ENCODE measurements at regions not wholly inside any gene's neighbourhood (a gene's known extent, or its start where the extent isn't known, plus 50 kb on each side); places are given as distances from the start of the nearest gene placed in this dataset.
"Not testable (repeated sequence)": the region's sequence is repeated elsewhere in the genome, so short reads cannot be mapped to it uniquely, and the experiment has no call there.

GRCh38 chr12:127149226-127149964, 1117.6 kb upstream of the TMEM132C start:
- DNase-seq (ENCODE audit: low read depth, low spot score): no peak
- in situ Hi-C loops (cut with HindIII; ENCODE audit: low pct_unique_long_range_greater_than_20kb, low sequenced_read_pairs): no loop called here

GRCh38 chr12:127150028-127150427, 1116.9 kb upstream of the TMEM132C start:
- in situ Hi-C loops (cut with HindIII; ENCODE audit: low pct_unique_long_range_greater_than_20kb, low sequenced_read_pairs): no loop called here
- peak; percentile 17 for DNase-seq (ENCODE audit: low read depth, low spot score)

- no peak for DNase-seq (ENCODE audit: low read depth, low spot score)
- in situ Hi-C loops (cut with HindIII; ENCODE audit: low pct_unique_long_range_greater_than_20kb, low sequenced_read_pairs): no loop called here
Measured at GRCh38 chr12:127150479-127150878, 1116.5 kb upstream of the TMEM132C start.

GRCh38 chr12:127150956-127151355, 1116.0 kb upstream of the TMEM132C start:
- DNase-seq (ENCODE audit: low read depth, low spot score): no peak
- in situ Hi-C loops (cut with HindIII; ENCODE audit: low pct_unique_long_range_greater_than_20kb, low sequenced_read_pairs): no loop called here

GRCh38 chr12:127153996-127154395, 1113.0 kb upstream of the TMEM132C start:
- in situ Hi-C loops (cut with HindIII; ENCODE audit: low pct_unique_long_range_greater_than_20kb, low sequenced_read_pairs): no loop called here

GRCh38 chr12:127154830-127155229, 1112.1 kb upstream of the TMEM132C start:
- DNase-seq (ENCODE audit: low read depth, low spot score); in situ Hi-C loops (cut with HindIII; ENCODE audit: low pct_unique_long_range_greater_than_20kb, low sequenced_read_pairs): not testable (repeated sequence)

More at GRCh38 chr12:127153996-127154395, 1113.0 kb upstream of the TMEM132C start:
- no peak for DNase-seq (ENCODE audit: low read depth, low spot score)

GRCh38 chr12:127155935-127156619, 1110.9 kb upstream of the TMEM132C start:
- in situ Hi-C loops (cut with HindIII; ENCODE audit: low pct_unique_long_range_greater_than_20kb, low sequenced_read_pairs): not testable (repeated sequence)

GRCh38 chr12:127157501-127158366, 1109.2 kb upstream of the TMEM132C start:
- in situ Hi-C loops (cut with HindIII; ENCODE audit: low pct_unique_long_range_greater_than_20kb, low sequenced_read_pairs): not testable (repeated sequence)
- peak; percentile 48 for DNase-seq (ENCODE audit: low read depth, low spot score)

More at GRCh38 chr12:127155935-127156619, 1110.9 kb upstream of the TMEM132C start:
- not testable (repeated sequence) for DNase-seq (ENCODE audit: low read depth, low spot score)

- no peak for DNase-seq (ENCODE audit: low read depth, low spot score)
- in situ Hi-C loops (cut with HindIII; ENCODE audit: low pct_unique_long_range_greater_than_20kb, low sequenced_read_pairs): no loop called here
Measured at GRCh38 chr12:127158385-127159061, 1108.4 kb upstream of the TMEM132C start.

- in situ Hi-C loops (cut with HindIII; ENCODE audit: low pct_unique_long_range_greater_than_20kb, low sequenced_read_pairs): no loop called here
Measured at GRCh38 chr12:127161466-127161865, 1105.5 kb upstream of the TMEM132C start.

GRCh38 chr12:127162307-127162706, 1104.7 kb upstream of the TMEM132C start:
- peak; percentile 36 for DNase-seq (ENCODE audit: low read depth, low spot score)
- in situ Hi-C loops (cut with HindIII; ENCODE audit: low pct_unique_long_range_greater_than_20kb, low sequenced_read_pairs): no loop called here

More at GRCh38 chr12:127161466-127161865, 1105.5 kb upstream of the TMEM132C start:
- DNase-seq (ENCODE audit: low read depth, low spot score): no peak

GRCh38 chr12:127162902-127163301, 1104.1 kb upstream of the TMEM132C start:
- in situ Hi-C loops (cut with HindIII; ENCODE audit: low pct_unique_long_range_greater_than_20kb, low sequenced_read_pairs): no loop called here
- DNase-seq (ENCODE audit: low read depth, low spot score): no peak

- in situ Hi-C loops (cut with HindIII; ENCODE audit: low pct_unique_long_range_greater_than_20kb, low sequenced_read_pairs): no loop called here
- peak; percentile 77 for DNase-seq (ENCODE audit: low read depth, low spot score)
Measured at GRCh38 chr12:127165567-127166392, 1101.2 kb upstream of the TMEM132C start.

- DNase-seq (ENCODE audit: low read depth, low spot score): no peak
- in situ Hi-C loops (cut with HindIII; ENCODE audit: low pct_unique_long_range_greater_than_20kb, low sequenced_read_pairs): no loop called here
Measured at GRCh38 chr12:127169321-127170181, 1097.4 kb upstream of the TMEM132C start.

- in situ Hi-C loops (cut with HindIII; ENCODE audit: low pct_unique_long_range_greater_than_20kb, low sequenced_read_pairs): no loop called here
- no peak for DNase-seq (ENCODE audit: low read depth, low spot score)
Measured at GRCh38 chr12:127170226-127171180, 1096.5 kb upstream of the TMEM132C start.

All from SK-MEL-5 (cell line).